NOMO-1 (cell line): ENCODE measurements at regions not wholly inside any gene's neighbourhood (a gene's known extent, or its start where the extent isn't known, plus 50 kb on each side); places are given as distances from the start of the nearest gene placed in this dataset.

Experiments
- DNase-seq, 2 experiments: peaks; one replicate each; lab custom pipeline; 2025; ENCODE audit not compliant: unreplicated experiment in 2 of 2; lab: John Stamatoyannopoulos, UW

GRCh38 chr6:6780231-6780630 is 191.7 kb downstream of the LY86 start:
- DNase-seq, result no peak

DNA sequence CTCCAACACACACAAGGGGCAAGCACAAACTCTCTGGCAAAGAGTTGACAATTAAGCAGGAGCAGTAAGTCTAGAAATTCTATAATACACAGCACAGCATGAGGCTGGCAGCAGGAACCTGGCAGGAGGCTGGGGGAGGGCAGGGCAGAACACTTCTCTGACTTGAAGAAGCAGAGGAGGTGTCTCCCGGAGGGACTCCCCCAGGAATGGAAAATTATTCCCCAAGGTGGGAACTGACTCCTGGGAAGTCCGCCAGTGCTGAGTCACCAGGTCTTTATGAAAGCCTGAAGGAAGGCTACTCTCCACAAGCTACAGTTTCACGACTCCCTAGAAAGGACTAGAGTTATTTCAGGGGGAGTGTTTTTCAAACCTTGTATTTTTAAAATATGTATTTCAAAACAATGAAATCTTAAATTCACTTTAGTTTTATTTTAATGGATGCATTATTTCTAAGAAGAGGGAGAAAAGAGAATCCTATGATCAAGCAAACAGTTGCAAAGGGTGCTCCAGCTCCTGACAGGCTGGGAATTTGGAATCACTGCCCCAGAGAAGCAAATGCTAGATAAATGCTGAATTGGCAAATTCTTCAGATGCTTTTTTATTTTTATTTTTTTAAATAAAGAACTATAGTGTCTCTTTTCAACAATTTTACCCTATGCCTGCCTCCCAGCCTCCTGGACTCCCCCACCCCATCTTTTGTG is 192.8 kb downstream of the LY86 start:
- DNase-seq, result no peak

DNA sequence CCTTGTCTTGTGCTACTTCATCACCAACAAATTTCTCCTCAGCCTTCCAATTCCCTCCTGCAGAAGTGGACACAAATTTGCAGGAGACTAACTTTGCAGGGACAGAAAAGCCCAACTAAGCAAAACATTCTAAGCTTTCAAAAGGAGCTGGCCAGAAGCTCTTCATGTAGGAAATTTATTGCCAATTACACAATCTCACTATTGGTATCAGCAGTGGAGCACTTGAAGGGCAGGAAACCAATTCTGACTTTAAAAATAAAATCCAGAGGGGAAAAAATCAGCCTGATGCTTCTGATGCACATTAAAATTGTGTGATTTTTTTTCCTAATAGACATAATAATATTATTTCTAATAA is 193.3 kb downstream of the LY86 start:
- peak; percentile 4 to 17 for DNase-seq

DNA sequence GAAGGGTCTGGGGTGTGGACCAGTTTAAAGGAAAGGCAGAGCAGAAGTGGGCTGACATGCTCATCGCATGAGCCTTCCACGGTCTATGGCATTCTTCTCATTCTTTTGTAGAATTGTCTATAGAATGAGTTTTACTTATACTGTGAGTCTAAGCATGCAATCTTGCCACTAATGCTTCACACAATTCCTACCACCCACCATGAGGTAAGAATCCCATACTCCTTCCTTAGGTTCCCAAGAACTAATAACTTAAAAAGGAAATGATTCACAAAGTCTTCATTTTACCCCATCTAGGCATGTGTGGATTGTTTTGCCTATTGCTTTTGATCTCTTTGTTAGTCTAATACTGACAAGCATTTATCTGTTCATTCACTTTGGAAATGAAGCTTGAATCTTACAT is 195.2 kb downstream of the LY86 start:
- no peak for DNase-seq

DNA sequence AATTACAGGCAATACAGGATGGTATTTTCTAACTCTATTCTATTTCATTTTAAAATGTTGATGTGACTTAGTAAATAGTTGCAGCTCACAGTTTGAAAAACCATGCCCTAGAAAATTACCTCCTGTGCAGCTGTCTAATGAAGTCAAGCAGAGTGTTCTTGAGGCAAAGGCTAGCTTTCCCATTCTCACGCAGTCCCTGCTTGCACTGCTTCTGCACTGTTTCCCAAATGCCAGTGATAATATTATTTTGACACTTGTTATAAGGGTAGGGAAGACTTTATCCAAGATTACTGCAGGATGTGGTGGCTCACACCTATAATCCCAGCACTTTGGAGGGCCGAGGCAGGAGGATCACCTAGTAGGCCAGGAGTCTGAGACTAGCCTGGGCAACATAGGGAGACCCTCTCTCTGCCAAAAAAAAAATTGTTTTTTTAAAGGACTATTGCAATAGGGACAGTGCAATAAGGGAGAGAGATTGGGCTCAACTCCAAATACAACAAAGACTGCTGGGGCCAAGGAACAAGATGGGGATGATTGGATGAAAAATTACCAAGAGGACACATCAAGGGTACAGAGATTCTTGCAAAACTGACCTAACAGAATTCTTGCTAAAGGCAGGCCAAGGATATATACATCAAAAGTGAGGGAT is 196.1 kb downstream of the LY86 start:
- DNase-seq, result no peak

- no peak for DNase-seq
Measured at GRCh38 chr6:6785163-6785521, 196.6 kb downstream of the LY86 start.

GRCh38 chr6:6788394-6789032 is 200.0 kb downstream of the LY86 start:
- peak; percentile 51 to 62 for DNase-seq

- no peak for DNase-seq
Measured at GRCh38 chr6:6790393-6790792, 201.9 kb downstream of the LY86 start.

- DNase-seq, result no peak
Measured at GRCh38 chr6:6790891-6791290, 202.4 kb downstream of the LY86 start.

DNA sequence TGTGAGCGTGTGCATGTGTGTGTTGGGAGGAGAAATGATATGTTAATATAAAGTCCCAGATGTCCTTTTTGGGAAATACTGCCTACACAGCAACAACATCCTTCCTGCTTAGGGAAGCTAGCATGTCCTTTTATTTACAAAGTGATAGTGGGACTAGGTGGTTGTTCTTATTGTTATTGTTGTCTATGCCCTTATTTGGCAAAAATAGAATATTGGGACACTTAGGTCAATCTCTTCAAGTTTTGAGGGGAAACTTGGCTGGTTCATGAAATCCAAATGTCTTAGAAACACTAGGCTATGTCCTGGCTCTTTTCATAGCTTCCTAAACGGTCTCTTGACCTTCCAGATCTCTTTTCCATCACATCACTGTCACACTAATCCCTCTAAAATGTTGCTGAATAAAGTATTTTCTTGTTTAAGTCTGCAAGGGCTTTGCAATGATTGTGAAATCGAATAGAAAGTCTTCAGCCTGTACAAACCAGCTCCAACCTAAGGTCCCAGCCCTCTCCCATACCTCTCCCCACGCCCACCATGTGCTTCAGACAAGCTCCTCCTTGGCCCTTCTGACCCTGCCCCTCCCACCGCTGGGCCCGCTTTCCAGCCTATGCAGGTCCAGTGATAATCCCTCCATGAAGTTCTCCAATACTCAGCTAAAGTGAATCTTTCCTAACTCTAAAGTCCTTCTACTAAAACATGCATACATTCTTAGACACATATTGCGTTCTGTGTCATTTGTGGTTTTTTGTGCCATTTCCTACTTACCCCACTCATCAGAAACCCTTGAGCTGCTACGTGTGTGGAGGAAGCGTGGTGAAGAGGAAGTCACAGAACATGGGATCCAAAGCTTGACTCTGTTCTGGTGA is 205.1 kb downstream of the LY86 start:
- peak; percentile 70 to 92 for DNase-seq

- DNase-seq, result no peak
Measured at GRCh38 chr6:6795393-6795792, 206.9 kb downstream of the LY86 start.

GRCh38 chr6:6796818-6797217 is 208.3 kb downstream of the LY86 start:
- DNase-seq, result no peak

DNA sequence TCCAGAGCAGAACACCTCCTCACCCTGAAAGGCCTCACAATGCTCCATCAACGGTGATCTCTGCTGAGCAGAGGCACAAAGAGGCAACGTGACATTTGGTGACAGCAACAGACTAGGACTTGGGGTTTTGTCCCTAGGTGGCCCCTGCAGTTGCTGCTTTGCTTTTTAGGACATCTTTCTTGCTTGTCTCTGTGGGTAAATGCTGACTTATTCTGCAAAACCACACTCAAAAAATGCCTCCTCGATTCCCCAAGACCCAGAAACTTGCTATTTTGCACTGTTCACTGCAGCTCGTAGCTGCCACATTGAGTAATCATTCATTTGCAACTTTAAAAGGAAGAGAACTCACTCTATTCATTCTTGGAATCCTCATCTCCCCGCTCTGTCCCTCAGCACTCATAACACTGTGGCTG is 209.9 kb downstream of the LY86 start:
- DNase-seq, result peak; percentile 12 to 30

- DNase-seq, result peak; percentile 50 to 67
Measured at GRCh38 chr6:6801005-6801335, 212.4 kb downstream of the LY86 start.

- DNase-seq, result no peak
Measured at GRCh38 chr6:6801635-6802218, 213.2 kb downstream of the LY86 start.

- DNase-seq, result peak; percentile 30 to 67
Measured at GRCh38 chr6:6803180-6803977, 214.9 kb downstream of the LY86 start.

DNA sequence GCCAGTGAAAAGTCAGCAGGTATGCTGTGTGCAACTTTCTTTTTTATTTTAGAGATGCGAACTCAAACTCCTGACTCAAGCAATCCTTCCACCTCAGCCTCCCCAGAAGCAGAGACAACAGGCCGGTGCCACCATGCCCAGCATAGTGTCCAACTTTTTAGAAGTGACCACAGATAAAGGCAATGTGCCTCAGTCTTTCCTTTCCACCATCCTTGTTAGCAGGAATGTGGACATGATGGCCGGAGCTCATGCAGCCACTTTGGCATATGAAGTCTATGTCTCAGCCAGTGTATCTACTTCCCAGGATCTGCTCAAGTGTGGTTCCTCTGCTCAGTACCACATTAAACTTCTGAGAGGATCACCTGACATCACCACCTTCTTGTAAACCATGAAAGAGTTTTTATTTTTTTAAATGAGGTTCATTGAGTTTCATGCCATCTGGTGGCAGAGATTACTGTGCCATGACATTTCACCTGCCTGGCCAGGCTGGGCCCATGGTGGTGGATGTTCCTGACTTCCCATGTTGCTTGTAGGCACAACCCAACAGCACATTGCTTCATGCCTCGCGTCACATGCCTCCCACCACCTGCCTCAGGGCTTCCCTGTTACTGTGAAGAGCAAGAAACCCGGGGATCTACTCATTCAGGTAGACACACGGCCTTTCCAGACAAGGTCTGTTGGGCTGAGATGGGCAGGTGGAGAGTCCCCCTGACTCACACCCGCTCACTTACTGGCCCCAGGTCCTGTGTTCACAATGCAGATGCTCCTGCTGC is 216.5 kb downstream of the LY86 start:
- no peak for DNase-seq

- peak; percentile 86 to 93 for DNase-seq
Measured at GRCh38 chr6:6806844-6807518, 218.5 kb downstream of the LY86 start.

DNA sequence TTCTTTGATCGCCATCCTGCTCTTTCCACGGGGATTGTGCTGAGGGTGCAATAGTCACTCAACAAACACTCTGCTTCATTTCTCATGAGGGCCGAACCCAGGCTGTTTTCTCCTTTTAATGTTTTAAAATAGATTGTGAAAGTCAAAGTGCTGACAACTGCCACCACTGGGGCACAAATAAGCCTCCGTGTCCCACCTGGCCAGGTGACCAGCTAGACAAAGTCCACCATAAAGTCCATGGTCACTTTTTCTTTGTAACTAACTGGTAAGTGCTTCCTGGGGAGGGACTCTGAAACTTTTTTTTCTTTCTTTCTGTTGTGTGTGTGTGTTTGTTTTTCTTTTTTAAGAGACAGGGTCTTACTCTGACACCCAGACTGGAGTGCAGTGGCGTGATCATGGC is 219.8 kb downstream of the LY86 start:
- no peak for DNase-seq
